CD14-positive monocyte (primary cell): ENCODE measurements at regions not wholly inside any gene's neighbourhood (a gene's known extent, or its start where the extent isn't known, plus 50 kb on each side); places are given as distances from the start of the nearest gene placed in this dataset.

Experiments
- DNase-seq, 3 donors: peaks; one replicate each; pipeline ENCODE4 v3.0.0-alpha.2; 2011 to 2022
- H2AFZ ChIP-seq: 2 replicates; pipeline ENCODE4 v1.6.0; 2012; ENCODE audit warnings: mild to moderate bottlenecking, low read depth, low read length, inconsistent platforms; ENCODE audit not compliant: insufficient read depth, poor library complexity, severe bottlenecking
- H3K27ac ChIP-seq, 2 donors: 1 replicate in 1 of 2; 2 replicates in 1 of 2; pipeline ENCODE4 v1.5.1; 2012 to 2013; ENCODE audit warnings: low read length in 2 of 2, control low read depth in 1 of 2, inconsistent platforms in 1 of 2, low read depth in 1 of 2, mild to moderate bottlenecking in 1 of 2
- H3K27me3 ChIP-seq, 2 donors: one replicate each; pipeline versions ENCODE4 v1.6.0 to v1.6.1; 2011 to 2013; ENCODE audit warnings: low read length in 2 of 2; ENCODE audit not compliant: control insufficient read depth in 2 of 2, insufficient read depth in 2 of 2
- H3K36me3 ChIP-seq, 2 donors: replicated peaks in 1 of 2; 1 replicate in 1 of 2; 2 replicates in 1 of 2; pipeline versions ENCODE4 v1.5.1 to v1.6.1; 2012 to 2013; ENCODE audit warnings: low read length in 2 of 2, control low read depth in 1 of 2, inconsistent platforms in 1 of 2, mild to moderate bottlenecking in 1 of 2; ENCODE audit not compliant: insufficient read depth in 2 of 2, control insufficient read depth in 1 of 2
- H3K4me1 ChIP-seq, 2 donors: 1 replicate in 1 of 2; 2 replicates in 1 of 2; pipeline versions ENCODE4 v1.5.1 to v1.6.1; 2012 to 2013; ENCODE audit warnings: low read length in 2 of 2, control low read depth in 1 of 2, inconsistent platforms in 1 of 2, mild to moderate bottlenecking in 1 of 2, moderate library complexity in 1 of 2; ENCODE audit not compliant: insufficient read depth in 2 of 2, control insufficient read depth in 1 of 2
- H3K4me2 ChIP-seq: replicated peaks from 2 replicates; pipeline ENCODE3; 2012; ENCODE audit warnings: low read length, moderate library complexity, mild to moderate bottlenecking; ENCODE audit not compliant: poor library complexity, severe bottlenecking; ENCODE audit errors: extremely low read depth
- H3K4me3 ChIP-seq, 3 experiments: fragments of 200-600 bp in 1 of 3; sonication (generic) in 1 of 3; replicated peaks in 1 of 3; 1 replicate in 2 of 3; 2 replicates in 1 of 3; pipeline ENCODE4 v1.5.1; 2011 to 2013; ENCODE audit warnings: low read length in 3 of 3, mild to moderate bottlenecking in 3 of 3, control low read depth in 2 of 3, low read depth in 2 of 3, inconsistent platforms in 1 of 3, moderate library complexity in 1 of 3
- H3K79me2 ChIP-seq: 2 replicates; pipeline ENCODE4 v1.6.0; 2012; ENCODE audit warnings: mild to moderate bottlenecking, control low read depth, inconsistent platforms, low read length, moderate library complexity; ENCODE audit not compliant: insufficient read depth
- H3K9ac ChIP-seq: 2 replicates; pipeline ENCODE4 v1.6.0; 2017; ENCODE audit warnings: low read length, mild to moderate bottlenecking; ENCODE audit not compliant: insufficient read depth, poor library complexity, severe bottlenecking
- H3K9me3 ChIP-seq, 2 donors: replicated peaks in 1 of 2; 1 replicate in 1 of 2; 2 replicates in 1 of 2; pipeline versions ENCODE4 v1.5.1 to v1.6.1; 2012 to 2013; ENCODE audit warnings: low read length in 2 of 2, control low read depth in 1 of 2; ENCODE audit not compliant: control insufficient read depth in 1 of 2, insufficient read depth in 1 of 2
- H4K20me1 ChIP-seq: 2 replicates; pipeline ENCODE4 v1.6.0; 2012; ENCODE audit warnings: mild to moderate bottlenecking, low read length, control low read depth, moderate library complexity; ENCODE audit not compliant: insufficient read depth
- H3K27ac Mint-ChIP-seq, 7 donors: one replicate each; pipeline ENCODE4 v1.8.0; 2020; ENCODE audit warnings: mild to moderate bottlenecking in 7 of 7, mixed read lengths in 7 of 7, moderate library complexity in 6 of 7, inconsistent platforms in 2 of 7
- H3K27me3 Mint-ChIP-seq, 3 donors: one replicate each; pipeline ENCODE4 v1.8.0; 2021 to 2022; ENCODE audit warnings: low read depth in 3 of 3, mild to moderate bottlenecking in 3 of 3, mixed read lengths in 3 of 3, moderate library complexity in 3 of 3, inconsistent platforms in 1 of 3
- H3K36me3 Mint-ChIP-seq, 2 donors: one replicate each; pipeline ENCODE4 v1.8.0; 2020; ENCODE audit warnings: mixed read lengths in 2 of 2, inconsistent platforms in 1 of 2, mild to moderate bottlenecking in 1 of 2
- H3K4me1 Mint-ChIP-seq: one replicate; pipeline ENCODE4 v1.8.0; 2020; ENCODE audit warnings: mild to moderate bottlenecking, mixed read lengths
- H3K4me3 Mint-ChIP-seq, 2 donors: one replicate each; pipeline ENCODE4 v1.8.0; 2020; ENCODE audit warnings: mild to moderate bottlenecking in 2 of 2, mixed read lengths in 2 of 2, moderate library complexity in 1 of 2
- H3K9me3 Mint-ChIP-seq, 7 donors: one replicate each; pipeline ENCODE4 v1.8.0; 2020 to 2022; ENCODE audit warnings: mixed read lengths in 7 of 7, mild to moderate bottlenecking in 6 of 7, moderate library complexity in 6 of 7, inconsistent platforms in 2 of 7
- CTCF ChIP-seq: fragments of 200-600 bp; IDR thresholded peaks from one replicate; pipeline ENCODE4 v1.8.0; 2022; ENCODE audit warnings: antibody characterized with exemption, mild to moderate bottlenecking
- WGBS: methylation state at CpG from one replicate; pipeline ENCODE4 v1.1.5; 2013; ENCODE audit warnings: missing lambda C conversion rate; ENCODE audit not compliant: insufficient coverage; 5-methylcytosine and 5-hydroxymethylcytosine counted together
- intact Hi-C, 2 donors: fragments of 100-400 bp; cut with micrococcal nuclease; formaldehyde crosslinking; loops; one replicate each; pipeline versions ENCODE4 v1.15.0 to v1.15.1; 2023

GRCh38 chr20:58106143-58106750 is 122.2 kb downstream of the ANKRD60 start:
- intact Hi-C loops = no loop called here
- Mint-ChIP-seq H3K27ac (no peak overlapping the region), H3K4me1 (no peaks in the 10 kb centered on the region), H3K27me3 (peaks cover 12 to 20% (median 16%) of the 10 kb centered on the region in 3 donors), H3K9me3 (peaks cover 0 to 14% (median 6%) of the 10 kb centered on the region in 7 donors), H3K36me3 (no peaks in the 10 kb centered on the region), H3K4me3 (no peak overlapping the region)
- Histone ChIP-seq H3K4me2 (no peak overlapping the region), H3K36me3 (no peaks in the 10 kb centered on the region), H3K9me3 (no peaks in the 10 kb centered on the region), H3K9ac (no peak overlapping the region), H3K4me3 (no peak overlapping the region), H3K27ac (no peak overlapping the region), H4K20me1 (no peaks in the 10 kb centered on the region), H2AFZ (no peak overlapping the region), H3K79me2 (no peaks in the 10 kb centered on the region), H3K4me1 (no peaks in the 10 kb centered on the region), H3K27me3 (no peaks in the 10 kb centered on the region)
- no peak for TF ChIP-seq CTCF
- no peak for DNase-seq
- WGBS = 68% methylated on average over 8 of the region's 9 CpGs

GRCh38 chr20:58103961-58104360 is 124.5 kb downstream of the ANKRD60 start:
- Histone ChIP-seq H3K27ac (no peak overlapping the region), H3K36me3 (no peaks in the 10 kb centered on the region), H3K27me3 (no peaks in the 10 kb centered on the region), H3K9me3 (no peaks in the 10 kb centered on the region), H3K79me2 (no peaks in the 10 kb centered on the region), H3K9ac (no peak overlapping the region), H3K4me2 (no peak overlapping the region), H2AFZ (no peak overlapping the region), H3K4me1 (no peaks in the 10 kb centered on the region), H3K4me3 (no peak overlapping the region), H4K20me1 (no peaks in the 10 kb centered on the region)
- WGBS = 93% methylated on average over 6 of the region's 8 CpGs
- intact Hi-C loops = no loop called here
- no peak overlapping the region for H3K27ac Mint-ChIP-seq
- no peak for TF ChIP-seq CTCF
- H3K4me1 Mint-ChIP-seq = no peaks in the 10 kb centered on the region
- H3K4me3 Mint-ChIP-seq = no peak overlapping the region
- no peak for DNase-seq
- H3K36me3 Mint-ChIP-seq = no peaks in the 10 kb centered on the region
- H3K9me3 Mint-ChIP-seq = peaks cover 0 to 4% (median 0%) of the 10 kb centered on the region in 7 donors
- peaks cover 10 to 21% (median 19%) of the 10 kb centered on the region in 3 donors for H3K27me3 Mint-ChIP-seq
